Sigmoid colon (tissue), 6 donors: ENCODE measurements at regions not wholly inside any gene's neighbourhood (a gene's known extent, or its start where the extent isn't known, plus 50 kb on each side); places are given as distances from the start of the nearest gene placed in this dataset.

ENCODE experiments used
- DNase-seq: peaks from one replicate; pipeline ENCODE4 v3.0.0-alpha.2; 2019
- H3K27ac ChIP-seq, 4 donors: fragments of 200-600 bp; sonication (generic); one replicate each; pipeline ENCODE4 v1.5.1; 2016 to 2019; ENCODE audit warnings: mild to moderate bottlenecking in 1 of 4
- H3K27me3 ChIP-seq, 3 donors: fragments of 200-600 bp; sonication (generic); one replicate each; pipeline ENCODE4 v1.5.1; 2019; ENCODE audit warnings: mild to moderate bottlenecking in 1 of 3
- H3K36me3 ChIP-seq, 4 donors: fragments of 200-600 bp; sonication (generic); one replicate each; pipeline ENCODE4 v1.5.1; 2016 to 2019
- H3K4me1 ChIP-seq, 4 donors: fragments of 200-600 bp; sonication (generic); one replicate each; pipeline ENCODE4 v1.5.1; 2017 to 2019
- H3K4me3 ChIP-seq, 4 donors: fragments of 200-600 bp; sonication (generic); one replicate each; pipeline ENCODE4 v1.5.1; 2017 to 2019; ENCODE audit warnings: mild to moderate bottlenecking in 2 of 4, moderate library complexity in 1 of 4
- H3K9me3 ChIP-seq, 4 donors: fragments of 200-600 bp in 3 of 4; sonication (generic) in 3 of 4; one replicate each; pipeline versions ENCODE4 v1.5.1 to v1.6.1; 2013 to 2019
- CTCF ChIP-seq, 4 experiments: fragments of 450-650 bp in 3 of 4; fragments of 200-600 bp in 1 of 4; IDR thresholded peaks; one replicate each; pipeline ENCODE4 v1.5.1; 2016 to 2019; ENCODE audit warnings: antibody characterized with exemption in 4 of 4, mild to moderate bottlenecking in 3 of 4, moderate library complexity in 2 of 4
- EP300 ChIP-seq, 4 donors: sonication (generic); formaldehyde crosslinking; IDR thresholded peaks; one replicate each; pipeline ENCODE4 v1.6.1; 2017; ENCODE audit warnings: antibody characterized with exemption in 4 of 4
- POLR2A ChIP-seq, 2 donors: fragments of 450-650 bp; IDR thresholded peaks; one replicate each; pipeline ENCODE4 v1.6.1; 2016; ENCODE audit warnings: antibody characterized with exemption in 2 of 2, mild to moderate bottlenecking in 2 of 2, moderate library complexity in 2 of 2
- POLR2AphosphoS5 ChIP-seq, 4 donors: sonication (generic); formaldehyde crosslinking; IDR thresholded peaks; one replicate each; pipeline ENCODE4 v1.6.1; 2017; ENCODE audit warnings: antibody characterized with exemption in 4 of 4
- WGBS, 2 donors: extraction: QIAGEN DNeasy Blood & Tissue Kit; methylation state at CpG; one replicate each; pipeline ENCODE4 v1.1.7; 2013; 5-methylcytosine and 5-hydroxymethylcytosine counted together
- intact Hi-C: fragments of 100-400 bp; cut with DNase I; formaldehyde crosslinking; loops from one replicate; pipeline ENCODE4 v1.15.1; 2023
- donor health status: healthy with polysubstance abuse.
- donor health status: healthy.

- Histone ChIP-seq H3K9me3 (no peaks in the 10 kb centered on the region), H3K27me3 (no peaks in the 10 kb centered on the region), H3K4me3 (no peak overlapping the region), H3K36me3 (no peaks in the 10 kb centered on the region), H3K4me1 (peaks cover 0 to 4% (median 0%) of the 10 kb centered on the region in 4 donors), H3K27ac (no peak overlapping the region)
- DNase-seq, result no peak
- TF ChIP-seq CTCF (IDR thresholded peaks at IDR 0.05), result no peak
- no peak for TF ChIP-seq POLR2AphosphoS5 (IDR thresholded peaks at IDR 0.05)
- TF ChIP-seq EP300 (IDR thresholded peaks at IDR 0.05), result no peak
- TF ChIP-seq POLR2A (IDR thresholded peaks at IDR 0.05), result no peak
- intact Hi-C loops, result no loop called here
- 79 to 83% methylated on average over 2 of the region's 2 CpGs for WGBS, 2 donors
Observed at GRCh38 chr7:89975577-89975976, 178.7 kb upstream of the STEAP1 start.

- intact Hi-C loops, result no loop called here
- WGBS, 2 donors, result 63 to 76% methylated on average over 3 of the region's 3 CpGs
Observed at GRCh38 chr7:89987665-89988064, 166.6 kb upstream of the STEAP1 start.

GRCh38 chr7:89988074-89988473 is 166.2 kb upstream of the STEAP1 start:
- Histone ChIP-seq H3K27me3 (no peaks in the 10 kb centered on the region), H3K27ac (no peak overlapping the region), H3K4me3 (no peak overlapping the region), H3K36me3 (no peaks in the 10 kb centered on the region), H3K4me1 (no peaks in the 10 kb centered on the region), H3K9me3 (no peaks in the 10 kb centered on the region)
- intact Hi-C loops, result no loop called here
- DNase-seq, result no peak
- WGBS, 2 donors, result 60 to 62% methylated on average over 1 of the region's 1 CpG
- TF ChIP-seq POLR2AphosphoS5 (IDR thresholded peaks at IDR 0.05) (no peak), POLR2A (IDR thresholded peaks at IDR 0.05) (no peak), CTCF (IDR thresholded peaks at IDR 0.05) (no peak), EP300 (IDR thresholded peaks at IDR 0.05) (no peak)

More at GRCh38 chr7:89987665-89988064, 166.6 kb upstream of the STEAP1 start:
- Histone ChIP-seq H3K27ac (no peak overlapping the region), H3K4me3 (no peak overlapping the region), H3K4me1 (no peaks in the 10 kb centered on the region), H3K27me3 (no peaks in the 10 kb centered on the region), H3K9me3 (no peaks in the 10 kb centered on the region), H3K36me3 (no peaks in the 10 kb centered on the region)
- TF ChIP-seq CTCF (IDR thresholded peaks at IDR 0.05) (no peak), EP300 (IDR thresholded peaks at IDR 0.05) (no peak), POLR2A (IDR thresholded peaks at IDR 0.05) (no peak), POLR2AphosphoS5 (IDR thresholded peaks at IDR 0.05) (no peak)
- no peak for DNase-seq

- DNase-seq, result no peak
- H3K27ac ChIP-seq, result no peak overlapping the region
- no peaks in the 10 kb centered on the region for H3K27me3 ChIP-seq
- H3K36me3 ChIP-seq, result no peaks in the 10 kb centered on the region
- intact Hi-C loops, result no loop called here
- H3K9me3 ChIP-seq, result no peaks in the 10 kb centered on the region
- H3K4me1 ChIP-seq, result no peaks in the 10 kb centered on the region
- no peak for TF ChIP-seq POLR2A (IDR thresholded peaks at IDR 0.05)
- TF ChIP-seq CTCF (IDR thresholded peaks at IDR 0.05), result no peak
- WGBS, 2 donors, result 60 to 73% methylated on average over 2 of the region's 2 CpGs
- no peak overlapping the region for H3K4me3 ChIP-seq
Observed at GRCh38 chr7:89989454-89989853, 164.8 kb upstream of the STEAP1 start.

GRCh38 chr7:89994483-89994882 is 159.8 kb upstream of the STEAP1 start:
- intact Hi-C loops, result no loop called here
- no peak overlapping the region for H3K4me3 ChIP-seq

More at GRCh38 chr7:89994483-89994882, 159.8 kb upstream of the STEAP1 start:
- DNase-seq, result no peak
- H3K27me3 ChIP-seq, result no peaks in the 10 kb centered on the region
- TF ChIP-seq EP300 (IDR thresholded peaks at IDR 0.05) (no peak), POLR2A (IDR thresholded peaks at IDR 0.05) (no peak), POLR2AphosphoS5 (IDR thresholded peaks at IDR 0.05) (no peak), CTCF (IDR thresholded peaks at IDR 0.05) (no peak)
- no peaks in the 10 kb centered on the region for H3K4me1 ChIP-seq
- H3K9me3 ChIP-seq, result no peaks in the 10 kb centered on the region
- no peaks in the 10 kb centered on the region for H3K36me3 ChIP-seq
- WGBS, 2 donors, result 34 to 60% methylated on average over 1 of the region's 1 CpG
- H3K27ac ChIP-seq, result no peak overlapping the region
